Bronchial epithelial cell (primary cell): ENCODE measurements at regions not wholly inside any gene's neighbourhood (a gene's known extent, or its start where the extent isn't known, plus 50 kb on each side); places are given as distances from the start of the nearest gene placed in this dataset.

Experiments used
- DNase-seq: peaks from one replicate; pipeline ENCODE4 v3.0.0-alpha.2; 2010; ENCODE audit warnings: low read depth
- FAIRE-seq: peaks from 2 replicates; lab custom pipeline; 2011; peaks lifted over from hg19 to GRCh38; lab: Jason Lieb, UNC
- H3K27me3 ChIP-seq: 2 replicates; pipeline ENCODE4 v1.5.1; 2011; ENCODE audit warnings: low read length; ENCODE audit not compliant: control insufficient read depth, insufficient read depth
- H3K36me3 ChIP-seq: 2 replicates; pipeline ENCODE4 v1.5.1; 2011; ENCODE audit warnings: low read length; ENCODE audit not compliant: control insufficient read depth, insufficient read depth
- H3K4me3 ChIP-seq: 2 replicates; pipeline ENCODE4 v1.5.1; 2011; ENCODE audit warnings: mild to moderate bottlenecking, low read depth, low read length, control low read depth
- TF ChIP-seq, protein P1 (sequence below): IDR thresholded peaks from 2 replicates; pipeline ENCODE4 v1.5.1; 2011; ENCODE audit warnings: mild to moderate bottlenecking, moderate library complexity, low read length, control low read depth, inconsistent platforms; ENCODE audit not compliant: insufficient read depth, severe bottlenecking

DNA sequence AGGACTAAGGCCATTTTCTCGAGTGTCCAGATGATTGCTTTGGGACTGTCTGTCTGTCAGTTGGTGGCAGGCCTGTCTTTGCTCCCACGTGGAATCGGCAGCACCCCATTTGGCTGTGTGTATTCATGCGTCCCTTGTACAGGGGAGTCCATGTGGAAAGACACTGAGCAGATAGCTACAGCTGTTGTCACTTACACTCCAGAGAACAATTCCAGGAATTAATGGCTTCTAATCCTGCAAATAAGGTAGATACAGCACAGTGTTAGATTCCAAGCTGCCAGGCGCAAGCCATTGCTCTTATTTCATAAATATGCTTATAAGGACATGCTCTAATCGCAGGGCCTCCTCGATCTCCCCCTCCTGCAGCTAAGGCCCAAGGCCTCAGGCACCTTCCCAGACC, 208.8 kb downstream of the VRK1 start:
- Histone ChIP-seq H3K4me3 (no peak overlapping the region), H3K36me3 (no peaks in the 10 kb centered on the region), H3K27me3 (no peaks in the 10 kb centered on the region)
- TF ChIP-seq, protein P1, sequence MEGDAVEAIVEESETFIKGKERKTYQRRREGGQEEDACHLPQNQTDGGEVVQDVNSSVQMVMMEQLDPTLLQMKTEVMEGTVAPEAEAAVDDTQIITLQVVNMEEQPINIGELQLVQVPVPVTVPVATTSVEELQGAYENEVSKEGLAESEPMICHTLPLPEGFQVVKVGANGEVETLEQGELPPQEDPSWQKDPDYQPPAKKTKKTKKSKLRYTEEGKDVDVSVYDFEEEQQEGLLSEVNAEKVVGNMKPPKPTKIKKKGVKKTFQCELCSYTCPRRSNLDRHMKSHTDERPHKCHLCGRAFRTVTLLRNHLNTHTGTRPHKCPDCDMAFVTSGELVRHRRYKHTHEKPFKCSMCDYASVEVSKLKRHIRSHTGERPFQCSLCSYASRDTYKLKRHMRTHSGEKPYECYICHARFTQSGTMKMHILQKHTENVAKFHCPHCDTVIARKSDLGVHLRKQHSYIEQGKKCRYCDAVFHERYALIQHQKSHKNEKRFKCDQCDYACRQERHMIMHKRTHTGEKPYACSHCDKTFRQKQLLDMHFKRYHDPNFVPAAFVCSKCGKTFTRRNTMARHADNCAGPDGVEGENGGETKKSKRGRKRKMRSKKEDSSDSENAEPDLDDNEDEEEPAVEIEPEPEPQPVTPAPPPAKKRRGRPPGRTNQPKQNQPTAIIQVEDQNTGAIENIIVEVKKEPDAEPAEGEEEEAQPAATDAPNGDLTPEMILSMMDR: no peak
- FAIRE-seq: peak; percentile 80
- no peak for DNase-seq

DNA sequence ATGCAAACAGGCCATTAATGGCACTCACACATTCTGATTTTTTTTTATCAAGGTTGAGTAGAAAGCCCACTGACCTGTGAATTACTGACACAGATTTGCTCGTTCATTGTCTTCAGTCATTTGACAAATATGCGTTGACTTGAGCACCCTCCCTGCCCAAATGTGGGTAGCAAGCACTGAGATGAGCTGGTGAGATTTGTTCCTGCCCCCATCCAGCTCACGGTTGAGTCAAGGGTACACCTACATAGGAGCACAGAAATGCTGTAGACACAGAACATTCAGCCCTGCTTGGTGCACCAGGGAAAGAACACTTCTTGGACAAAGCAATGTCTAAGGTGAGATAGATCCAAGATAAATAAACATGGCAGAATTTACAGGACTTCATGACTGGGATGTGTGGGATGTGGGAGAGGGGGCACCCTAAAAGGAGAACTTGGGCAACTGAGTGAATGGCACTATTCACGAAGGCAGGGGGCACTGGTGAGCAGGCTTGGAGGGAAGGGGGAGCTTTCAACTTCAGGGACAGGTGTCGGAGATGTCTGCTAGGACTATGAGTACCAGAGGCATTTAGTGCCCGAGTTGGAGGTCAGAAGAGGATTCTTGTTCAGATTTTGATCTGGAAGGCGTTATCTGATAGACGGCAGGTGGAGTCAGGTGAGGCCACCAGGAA, 213.4 kb downstream of the VRK1 start:
- DNase-seq (no peak), FAIRE-seq (peak; percentile 62)
- TF ChIP-seq, protein P1: no peak
- Histone ChIP-seq H3K4me3 (no peak overlapping the region), H3K36me3 (no peaks in the 10 kb centered on the region), H3K27me3 (no peaks in the 10 kb centered on the region)

DNA sequence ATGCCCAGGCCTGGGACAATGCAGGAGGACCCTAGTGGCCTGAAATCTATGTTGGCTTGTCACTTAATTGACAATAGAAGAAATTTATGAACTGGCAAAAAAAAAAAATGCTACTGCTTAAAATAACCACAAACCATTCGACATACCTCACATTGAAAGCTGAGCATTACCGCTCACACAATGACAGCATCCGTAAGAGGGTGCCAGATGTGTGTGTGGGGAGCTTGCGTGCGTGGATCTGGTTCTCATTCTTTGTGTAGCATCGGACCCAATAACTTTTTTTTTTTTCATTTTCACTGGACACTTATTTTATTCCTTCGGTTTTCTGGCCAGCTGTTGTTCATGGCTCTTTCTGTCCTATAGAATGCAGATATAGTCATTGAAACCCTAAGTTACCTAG, 216.7 kb downstream of the VRK1 start:
- Histone ChIP-seq H3K27me3 (no peaks in the 10 kb centered on the region), H3K4me3 (no peak overlapping the region), H3K36me3 (no peaks in the 10 kb centered on the region)
- no peak for FAIRE-seq
- no peak for DNase-seq
- TF ChIP-seq, protein P1: no peak

DNA sequence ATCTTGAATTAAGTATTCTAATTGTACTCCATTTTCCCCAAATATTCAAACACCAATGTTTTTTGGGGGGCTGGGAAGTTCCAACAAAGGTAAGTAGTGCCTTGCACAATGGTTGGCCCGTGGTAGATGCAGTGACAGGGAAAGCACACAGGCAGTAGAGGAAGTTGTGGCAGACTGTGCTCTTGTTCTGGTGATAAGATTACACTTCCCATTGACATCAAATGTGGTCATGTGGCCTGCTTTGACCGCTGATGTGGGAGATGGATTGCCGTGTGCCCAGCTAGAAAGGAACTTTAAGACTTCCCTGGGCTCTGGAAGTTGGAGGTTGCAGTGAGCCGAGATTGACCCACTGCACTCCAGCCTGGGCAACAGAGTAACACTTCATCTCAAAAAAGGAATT, 223.8 kb downstream of the VRK1 start:
- no peak overlapping the region for H3K4me3 ChIP-seq
- DNase-seq (no peak), FAIRE-seq (no peak)
- TF ChIP-seq, protein P1: no peak
- no peaks in the 10 kb centered on the region for H3K27me3 ChIP-seq
- H3K36me3 ChIP-seq: no peaks in the 10 kb centered on the region

DNA sequence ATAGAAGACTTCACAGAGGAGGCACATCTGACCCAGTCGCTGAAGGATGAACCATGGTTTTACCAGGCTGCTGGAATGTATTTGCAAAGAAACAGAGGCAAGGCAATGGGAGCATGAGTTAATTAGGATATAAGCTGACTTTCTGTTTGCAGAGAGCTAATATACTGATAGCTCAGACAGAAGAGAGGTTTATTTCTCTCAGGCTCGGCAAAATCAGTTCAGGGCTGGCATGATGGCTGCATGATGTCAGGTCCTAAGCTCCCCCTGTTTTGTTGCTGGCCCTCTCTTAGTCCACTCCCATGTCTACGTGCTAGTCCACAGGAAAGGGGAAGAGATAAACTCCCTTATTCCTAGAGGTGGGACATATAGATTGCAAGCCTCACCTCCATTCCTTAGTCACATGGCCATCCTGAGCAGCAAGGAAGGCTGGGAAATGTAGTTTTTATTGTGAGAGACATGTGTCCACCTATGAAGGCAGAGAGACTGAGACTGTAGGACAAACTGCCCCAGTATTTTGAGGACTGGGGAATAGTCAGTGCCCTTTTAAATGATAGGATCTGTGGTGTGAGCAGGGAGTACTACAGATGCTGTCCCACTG, 224.5 kb downstream of the VRK1 start:
- TF ChIP-seq, protein P1: no peak
- DNase-seq (peak; percentile 30), FAIRE-seq (no peak)
- H3K4me3 ChIP-seq: no peak overlapping the region
- no peaks in the 10 kb centered on the region for H3K27me3 ChIP-seq
- no peaks in the 10 kb centered on the region for H3K36me3 ChIP-seq
